IgD-negative memory B cell (primary cell): ENCODE measurements at regions not wholly inside any gene's neighbourhood (a gene's known extent, or its start where the extent isn't known, plus 50 kb on each side); places are given as distances from the start of the nearest gene placed in this dataset.

ENCODE experiments used
- H3K27ac Mint-ChIP-seq, 3 donors: one replicate each; pipeline ENCODE4 v1.8.0; 2020 to 2022; ENCODE audit warnings: mild to moderate bottlenecking in 3 of 3, mixed read lengths in 3 of 3, moderate library complexity in 1 of 3
- H3K27me3 Mint-ChIP-seq: one replicate; pipeline ENCODE4 v1.8.0; 2021; ENCODE audit warnings: mixed read lengths
- H3K36me3 Mint-ChIP-seq: one replicate; pipeline ENCODE4 v1.8.0; 2020; ENCODE audit warnings: mild to moderate bottlenecking, mixed read lengths
- H3K4me1 Mint-ChIP-seq, 3 donors: one replicate each; pipeline ENCODE4 v1.8.0; 2020 to 2022; ENCODE audit warnings: mixed read lengths in 3 of 3, mild to moderate bottlenecking in 1 of 3
- H3K4me3 Mint-ChIP-seq, 4 donors: one replicate each; pipeline ENCODE4 v1.8.0; 2020 to 2022; ENCODE audit warnings: mild to moderate bottlenecking in 4 of 4, mixed read lengths in 4 of 4, moderate library complexity in 3 of 4
- H3K9me3 Mint-ChIP-seq, 3 donors: one replicate each; pipeline ENCODE4 v1.8.0; 2020 to 2021; ENCODE audit warnings: mixed read lengths in 3 of 3, mild to moderate bottlenecking in 1 of 3

DNA sequence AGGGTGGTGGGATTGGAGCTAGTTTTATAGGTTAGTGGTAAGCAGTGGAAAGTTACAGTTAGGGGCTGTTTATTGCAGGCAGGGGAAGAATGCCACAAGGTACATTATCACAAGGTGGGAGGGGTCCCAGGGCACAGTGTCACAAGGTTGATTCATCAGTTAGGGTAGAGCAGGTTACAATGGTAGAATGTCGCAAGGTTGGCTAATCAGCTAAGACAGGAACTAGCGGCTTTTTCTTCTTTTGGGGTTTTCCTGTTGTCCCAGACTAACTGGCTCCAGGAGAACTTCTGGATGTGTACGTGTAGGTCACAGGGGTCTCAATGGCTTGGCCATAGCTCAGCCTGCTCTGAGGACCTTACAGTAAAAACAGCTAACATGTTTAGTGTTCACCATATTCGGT, 1221.1 kb downstream of the SLITRK1 start:
- Mint-ChIP-seq H3K4me1 (no peaks in the 10 kb centered on the region), H3K9me3 (no peaks in the 10 kb centered on the region), H3K4me3 (no peak overlapping the region), H3K27ac (no peak overlapping the region), H3K27me3 (no peaks in the 10 kb centered on the region), H3K36me3 (no peaks in the 10 kb centered on the region)

GRCh38 chr13:82658811-82659210, 1223.5 kb downstream of the SLITRK1 start:
- Mint-ChIP-seq H3K4me3 (no peak overlapping the region), H3K9me3 (no peaks in the 10 kb centered on the region), H3K4me1 (no peaks in the 10 kb centered on the region), H3K27ac (no peak overlapping the region), H3K36me3 (no peaks in the 10 kb centered on the region), H3K27me3 (no peaks in the 10 kb centered on the region)

- Mint-ChIP-seq H3K4me1 (no peaks in the 10 kb centered on the region), H3K27ac (no peak overlapping the region), H3K36me3 (no peaks in the 10 kb centered on the region), H3K27me3 (no peaks in the 10 kb centered on the region), H3K4me3 (no peak overlapping the region), H3K9me3 (no peaks in the 10 kb centered on the region)
Observed at GRCh38 chr13:82657471-82657870, 1224.8 kb downstream of the SLITRK1 start.

DNA sequence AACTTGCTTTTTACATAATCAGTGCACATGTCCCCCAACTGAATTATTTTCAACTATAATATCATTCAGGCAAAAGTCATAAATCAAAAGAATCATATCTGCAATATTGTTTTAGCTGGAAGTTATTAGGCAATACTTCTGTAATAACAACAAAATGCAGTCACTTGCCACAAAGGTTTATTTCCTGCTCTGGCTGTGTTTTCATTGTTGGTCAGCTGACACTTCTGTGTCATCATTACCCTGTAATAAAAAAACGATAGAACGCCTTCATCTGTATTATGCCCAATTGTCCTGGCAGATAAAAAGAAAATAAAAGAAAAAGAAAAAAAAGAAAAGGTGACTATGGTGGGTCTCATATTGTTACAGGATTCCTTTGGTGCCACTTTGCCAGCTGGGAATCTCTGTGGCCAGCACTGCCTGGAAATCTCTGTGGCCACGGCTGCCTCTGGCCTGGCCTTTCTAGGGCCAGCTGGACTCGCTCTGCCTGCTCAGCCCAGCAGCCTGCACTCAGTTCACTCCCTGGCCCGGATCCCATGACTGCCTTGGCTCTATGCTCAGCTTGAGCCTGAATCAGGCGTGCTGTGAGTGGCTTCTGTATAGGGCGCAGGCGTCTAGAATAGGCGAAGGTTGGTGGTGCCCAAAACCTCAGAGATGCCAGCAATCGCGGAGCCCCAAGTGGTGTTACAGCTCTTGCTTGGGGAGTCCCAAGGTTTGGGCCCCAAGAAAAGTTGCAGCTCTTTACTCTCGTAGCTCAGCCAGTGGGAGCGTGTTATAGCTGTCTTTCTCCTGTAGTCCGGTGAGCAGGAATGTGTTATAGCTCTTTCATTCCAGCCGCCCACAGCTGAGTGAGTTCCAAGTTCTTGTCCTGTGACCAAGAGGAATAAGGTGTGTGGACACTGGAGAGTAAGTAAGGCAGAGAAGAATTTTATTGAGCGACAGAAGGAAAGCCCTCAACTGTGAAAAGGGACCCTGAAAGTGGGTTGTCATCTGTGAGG, 1227.1 kb downstream of the SLITRK1 start:
- peaks cover 0 to 1% (median 0%) of the 10 kb centered on the region in 3 donors for H3K9me3 Mint-ChIP-seq
- no peaks in the 10 kb centered on the region for H3K36me3 Mint-ChIP-seq
- no peak overlapping the region for H3K4me3 Mint-ChIP-seq
- no peaks in the 10 kb centered on the region for H3K27me3 Mint-ChIP-seq
- no peak overlapping the region for H3K27ac Mint-ChIP-seq
- H3K4me1 Mint-ChIP-seq = no peaks in the 10 kb centered on the region

- H3K36me3 Mint-ChIP-seq = no peaks in the 10 kb centered on the region
- H3K4me1 Mint-ChIP-seq = no peaks in the 10 kb centered on the region
- no peak overlapping the region for H3K27ac Mint-ChIP-seq
- no peaks in the 10 kb centered on the region for H3K27me3 Mint-ChIP-seq
- H3K4me3 Mint-ChIP-seq = no peak overlapping the region
- peaks cover 0 to 4% (median 0%) of the 10 kb centered on the region in 3 donors for H3K9me3 Mint-ChIP-seq
Observed at GRCh38 chr13:82654143-82654542, 1228.1 kb downstream of the SLITRK1 start.

- Mint-ChIP-seq H3K4me3 (no peak overlapping the region), H3K27me3 (no peaks in the 10 kb centered on the region), H3K9me3 (peaks cover 0 to 4% (median 0%) of the 10 kb centered on the region in 3 donors), H3K36me3 (no peaks in the 10 kb centered on the region), H3K4me1 (no peaks in the 10 kb centered on the region), H3K27ac (no peak overlapping the region)
Observed at GRCh38 chr13:82647540-82647939, 1234.7 kb downstream of the SLITRK1 start.

DNA sequence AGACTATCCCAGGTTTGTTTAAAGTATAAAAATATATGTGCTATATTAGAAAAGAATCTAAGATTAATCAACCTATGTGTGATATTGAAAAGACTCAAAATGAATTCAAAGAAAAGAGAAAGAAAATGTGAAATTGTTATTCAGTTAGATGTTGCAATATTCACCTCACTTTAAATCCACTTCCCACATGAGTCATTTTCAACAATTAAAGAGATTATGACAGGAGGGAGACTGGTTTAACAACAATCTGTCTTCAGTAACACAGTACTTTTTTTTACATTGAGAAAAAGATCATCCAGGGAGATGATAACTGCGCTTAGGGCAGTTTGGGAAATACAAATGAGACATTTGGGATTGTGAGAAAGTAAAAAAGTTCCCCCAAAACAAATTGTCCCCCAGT, 1246.2 kb downstream of the SLITRK1 start:
- no peaks in the 10 kb centered on the region for H3K27me3 Mint-ChIP-seq
- no peak overlapping the region for H3K27ac Mint-ChIP-seq
- peaks cover 2 to 4% (median 3%) of the 10 kb centered on the region in 3 donors for H3K9me3 Mint-ChIP-seq
- peaks cover 0 to 2% (median 0%) of the 10 kb centered on the region in 3 donors for H3K4me1 Mint-ChIP-seq
- no peak overlapping the region for H3K4me3 Mint-ChIP-seq
- no peaks in the 10 kb centered on the region for H3K36me3 Mint-ChIP-seq

DNA sequence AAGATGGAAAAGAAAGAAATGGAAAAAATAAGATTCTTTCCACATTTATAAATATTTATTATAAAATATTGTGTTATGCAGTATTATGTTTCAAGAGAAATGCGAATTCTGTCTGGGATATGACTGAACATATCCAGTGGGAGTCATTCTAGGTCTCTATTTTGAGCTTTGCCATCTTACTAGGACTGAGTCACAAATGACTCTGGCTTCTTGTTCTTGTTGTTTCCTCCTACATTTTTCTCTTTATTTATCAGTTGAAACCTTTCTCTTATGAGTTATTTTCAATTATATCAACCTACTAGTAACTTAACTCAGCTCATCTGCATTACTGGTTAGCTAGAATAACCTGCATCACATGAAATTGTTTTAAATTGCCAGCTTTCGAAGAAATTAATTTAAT, 1247.3 kb downstream of the SLITRK1 start:
- H3K27me3 Mint-ChIP-seq = no peaks in the 10 kb centered on the region
- peaks cover 2 to 4% (median 3%) of the 10 kb centered on the region in 3 donors for H3K9me3 Mint-ChIP-seq
- no peak overlapping the region for H3K27ac Mint-ChIP-seq
- H3K36me3 Mint-ChIP-seq = no peaks in the 10 kb centered on the region
- peaks cover 0 to 1% (median 0%) of the 10 kb centered on the region in 3 donors for H3K4me1 Mint-ChIP-seq
- no peak overlapping the region for H3K4me3 Mint-ChIP-seq

- H3K4me1 Mint-ChIP-seq = no peaks in the 10 kb centered on the region
- H3K9me3 Mint-ChIP-seq = peaks cover 0 to 1% (median 0%) of the 10 kb centered on the region in 3 donors
- H3K27ac Mint-ChIP-seq = no peak overlapping the region
- H3K4me3 Mint-ChIP-seq = no peak overlapping the region
- H3K36me3 Mint-ChIP-seq = no peaks in the 10 kb centered on the region
- H3K27me3 Mint-ChIP-seq = no peaks in the 10 kb centered on the region
Observed at GRCh38 chr13:82627183-82627582, 1255.1 kb downstream of the SLITRK1 start.

- Mint-ChIP-seq H3K4me3 (no peak overlapping the region), H3K27me3 (no peaks in the 10 kb centered on the region), H3K9me3 (peaks cover 0 to 3% (median 0%) of the 10 kb centered on the region in 3 donors), H3K27ac (no peak overlapping the region), H3K4me1 (no peaks in the 10 kb centered on the region), H3K36me3 (no peaks in the 10 kb centered on the region)
Observed at GRCh38 chr13:82625717-82626116, 1256.6 kb downstream of the SLITRK1 start.

GRCh38 chr13:82615043-82615442, 1267.2 kb downstream of the SLITRK1 start:
- H3K27ac Mint-ChIP-seq = no peak overlapping the region
- H3K9me3 Mint-ChIP-seq = peaks cover 0 to 3% (median 2%) of the 10 kb centered on the region in 3 donors
- no peaks in the 10 kb centered on the region for H3K36me3 Mint-ChIP-seq
- peaks cover 0 to 2% (median 0%) of the 10 kb centered on the region in 3 donors for H3K4me1 Mint-ChIP-seq
- H3K4me3 Mint-ChIP-seq = no peak overlapping the region
- no peaks in the 10 kb centered on the region for H3K27me3 Mint-ChIP-seq

DNA sequence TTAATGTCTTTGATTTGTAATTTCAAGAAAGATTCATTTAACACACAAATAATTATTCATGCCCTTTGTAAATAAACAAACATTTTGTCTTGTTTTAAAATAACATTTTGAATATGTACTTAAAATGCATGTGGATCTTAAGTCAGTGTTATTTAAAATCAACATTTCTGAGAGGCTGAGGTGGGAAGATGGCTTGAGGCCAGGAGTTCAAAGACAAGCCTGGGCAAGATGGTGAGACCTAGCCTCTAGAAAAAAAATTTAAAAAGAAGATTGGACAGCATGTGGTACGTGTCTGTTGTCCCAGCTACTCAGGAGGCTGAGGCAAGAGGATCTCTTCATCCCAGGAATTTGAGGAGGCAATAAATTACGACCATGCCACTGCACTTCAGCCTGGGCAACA, 1268.2 kb downstream of the SLITRK1 start:
- peaks cover 0 to 2% (median 0%) of the 10 kb centered on the region in 3 donors for H3K4me1 Mint-ChIP-seq
- H3K27me3 Mint-ChIP-seq = no peaks in the 10 kb centered on the region
- H3K4me3 Mint-ChIP-seq = no peak overlapping the region
- H3K9me3 Mint-ChIP-seq = peaks cover 0 to 9% (median 2%) of the 10 kb centered on the region in 3 donors
- no peaks in the 10 kb centered on the region for H3K36me3 Mint-ChIP-seq
- H3K27ac Mint-ChIP-seq = no peak overlapping the region

- Mint-ChIP-seq H3K4me3 (no peak overlapping the region), H3K36me3 (no peaks in the 10 kb centered on the region), H3K27ac (peak overlapping the region in 1 of 3 donors; percentile 8), H3K9me3 (peaks cover 4 to 13% (median 8%) of the 10 kb centered on the region in 3 donors), H3K4me1 (no peaks in the 10 kb centered on the region), H3K27me3 (no peaks in the 10 kb centered on the region)
Observed at GRCh38 chr13:82606008-82606407, 1276.3 kb downstream of the SLITRK1 start.

- H3K9me3 Mint-ChIP-seq = peaks cover 5 to 7% (median 5%) of the 10 kb centered on the region in 3 donors
- H3K4me1 Mint-ChIP-seq = no peaks in the 10 kb centered on the region
- no peaks in the 10 kb centered on the region for H3K36me3 Mint-ChIP-seq
- no peaks in the 10 kb centered on the region for H3K27me3 Mint-ChIP-seq
- no peak overlapping the region for H3K27ac Mint-ChIP-seq
- no peak overlapping the region for H3K4me3 Mint-ChIP-seq
Observed at GRCh38 chr13:82597747-82598146, 1284.5 kb downstream of the SLITRK1 start.

DNA sequence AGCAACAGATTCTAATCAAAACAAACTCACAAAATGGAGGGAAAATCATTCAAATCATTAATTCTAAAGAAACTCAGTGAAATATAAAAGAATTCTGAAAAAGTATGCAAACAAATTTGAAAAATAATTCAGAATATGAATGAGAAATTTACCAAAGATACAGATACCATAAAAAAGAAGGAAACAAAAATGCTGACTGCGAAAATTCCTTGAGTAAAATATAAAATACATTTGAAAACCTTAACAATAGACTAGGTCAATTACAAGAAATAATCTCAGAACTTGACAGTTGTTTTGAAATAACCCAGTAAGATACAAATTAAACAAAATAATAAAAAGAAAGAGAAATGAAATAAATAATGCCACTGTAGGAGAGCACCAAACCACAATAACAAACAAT, 1289.0 kb downstream of the SLITRK1 start:
- no peaks in the 10 kb centered on the region for H3K4me1 Mint-ChIP-seq
- H3K36me3 Mint-ChIP-seq = no peaks in the 10 kb centered on the region
- H3K4me3 Mint-ChIP-seq = no peak overlapping the region
- no peaks in the 10 kb centered on the region for H3K27me3 Mint-ChIP-seq
- H3K9me3 Mint-ChIP-seq = peaks cover 6 to 14% (median 7%) of the 10 kb centered on the region in 3 donors
- H3K27ac Mint-ChIP-seq = no peak overlapping the region

GRCh38 chr13:82571653-82572052, 1310.6 kb downstream of the SLITRK1 start:
- Mint-ChIP-seq H3K27ac (no peak overlapping the region), H3K9me3 (peaks cover 0 to 13% (median 6%) of the 10 kb centered on the region in 3 donors), H3K4me3 (no peak overlapping the region), H3K4me1 (no peaks in the 10 kb centered on the region), H3K27me3 (no peaks in the 10 kb centered on the region), H3K36me3 (peaks cover 2% of the 10 kb centered on the region)
